Testis (tissue), 2 donors: ENCODE measurements at regions not wholly inside any gene's neighbourhood (a gene's known extent, or its start where the extent isn't known, plus 50 kb on each side); places are given as distances from the start of the nearest gene placed in this dataset.

Experiments
- DNase-seq: peaks from one replicate; pipeline ENCODE4 v3.0.0-alpha.2; 2019
- H3K27ac ChIP-seq, 2 donors: fragments of 200-600 bp; sonication (generic); one replicate each; pipeline ENCODE4 v1.5.1; 2019
- H3K27me3 ChIP-seq: fragments of 200-600 bp; sonication (generic); one replicate; pipeline ENCODE4 v1.5.1; 2019
- H3K36me3 ChIP-seq: fragments of 200-600 bp; sonication (generic); one replicate; pipeline ENCODE4 v1.5.1; 2017; ENCODE audit warnings: low read depth; ENCODE audit errors: missing control alignments
- H3K4me1 ChIP-seq: fragments of 200-600 bp; sonication (generic); one replicate; pipeline ENCODE4 v1.5.1; 2019
- H3K4me3 ChIP-seq, 2 donors: fragments of 200-600 bp; sonication (generic); one replicate each; pipeline ENCODE4 v1.5.1; 2017 to 2019
- H3K9me3 ChIP-seq: fragments of 200-600 bp; sonication (generic); one replicate; pipeline ENCODE4 v1.5.1; 2017
- POLR2A ChIP-seq: fragments of 450-650 bp; IDR thresholded peaks from one replicate; pipeline ENCODE4 v1.6.1; 2017; ENCODE audit warnings: antibody characterized with exemption, mild to moderate bottlenecking, moderate library complexity
- WGBS, 2 donors: methylation state at CpG; one replicate each; pipeline ENCODE4 v1.1.5; 2018; 5-methylcytosine and 5-hydroxymethylcytosine counted together
- intact Hi-C: fragments of 100-400 bp; cut with DNase I; formaldehyde crosslinking; loops from one replicate; pipeline ENCODE4 v1.15.1; 2023; ENCODE audit warnings: low total_unique reads
- TF ChIP-seq, protein P1 (sequence below), 3 experiments: fragments of 450-650 bp in 2 of 3; fragments of 200-600 bp in 1 of 3; sonication (generic) in 1 of 3; IDR thresholded peaks; one replicate each; pipeline ENCODE4 v1.5.1; 2016 to 2019; ENCODE audit warnings: antibody characterized with exemption in 3 of 3, mild to moderate bottlenecking in 2 of 3, moderate library complexity in 1 of 3

- 67 to 78% methylated on average over 6 of the region's 6 CpGs for WGBS, 2 donors
- Histone ChIP-seq H3K27ac (no peak overlapping the region), H3K36me3 (no peaks in the 10 kb centered on the region), H3K4me3 (no peak overlapping the region), H3K9me3 (no peaks in the 10 kb centered on the region), H3K27me3 (no peaks in the 10 kb centered on the region), H3K4me1 (peaks cover 6% of the 10 kb centered on the region)
- intact Hi-C loops: no loop called here
- TF ChIP-seq POLR2A: no peak
- TF ChIP-seq, protein P1, sequence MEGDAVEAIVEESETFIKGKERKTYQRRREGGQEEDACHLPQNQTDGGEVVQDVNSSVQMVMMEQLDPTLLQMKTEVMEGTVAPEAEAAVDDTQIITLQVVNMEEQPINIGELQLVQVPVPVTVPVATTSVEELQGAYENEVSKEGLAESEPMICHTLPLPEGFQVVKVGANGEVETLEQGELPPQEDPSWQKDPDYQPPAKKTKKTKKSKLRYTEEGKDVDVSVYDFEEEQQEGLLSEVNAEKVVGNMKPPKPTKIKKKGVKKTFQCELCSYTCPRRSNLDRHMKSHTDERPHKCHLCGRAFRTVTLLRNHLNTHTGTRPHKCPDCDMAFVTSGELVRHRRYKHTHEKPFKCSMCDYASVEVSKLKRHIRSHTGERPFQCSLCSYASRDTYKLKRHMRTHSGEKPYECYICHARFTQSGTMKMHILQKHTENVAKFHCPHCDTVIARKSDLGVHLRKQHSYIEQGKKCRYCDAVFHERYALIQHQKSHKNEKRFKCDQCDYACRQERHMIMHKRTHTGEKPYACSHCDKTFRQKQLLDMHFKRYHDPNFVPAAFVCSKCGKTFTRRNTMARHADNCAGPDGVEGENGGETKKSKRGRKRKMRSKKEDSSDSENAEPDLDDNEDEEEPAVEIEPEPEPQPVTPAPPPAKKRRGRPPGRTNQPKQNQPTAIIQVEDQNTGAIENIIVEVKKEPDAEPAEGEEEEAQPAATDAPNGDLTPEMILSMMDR (IDR thresholded peaks at IDR 0.05): no peak
- DNase-seq: no peak
Observed at GRCh38 chr20:1808101-1808500, 87.1 kb upstream of the SIRPA start.

DNA sequence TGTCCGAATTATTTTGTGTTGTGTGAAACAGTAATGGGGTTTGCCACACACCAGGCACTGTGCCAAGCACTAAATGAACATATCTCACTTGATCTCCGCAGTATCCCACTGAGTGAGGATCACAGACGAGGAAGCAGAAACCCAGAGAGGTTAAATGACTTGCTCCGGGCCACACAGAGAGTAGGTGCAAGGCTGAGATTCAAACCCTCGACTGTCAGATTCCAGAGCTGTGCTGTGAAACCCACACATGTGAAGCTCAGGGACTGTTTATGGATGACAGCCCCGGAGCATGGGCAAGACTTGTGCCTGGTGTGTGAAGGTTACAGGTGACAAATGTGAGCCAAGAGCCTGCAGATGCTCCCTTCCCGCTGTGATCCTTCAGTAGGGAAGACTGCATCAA lies 87.8 kb upstream of the SIRPA start:
- Histone ChIP-seq H3K9me3 (no peaks in the 10 kb centered on the region), H3K4me1 (peaks cover 6% of the 10 kb centered on the region), H3K36me3 (no peaks in the 10 kb centered on the region), H3K27ac (no peak overlapping the region), H3K4me3 (no peak overlapping the region), H3K27me3 (no peaks in the 10 kb centered on the region)
- intact Hi-C loops: no loop called here
- TF ChIP-seq POLR2A: no peak
- TF ChIP-seq, protein P1 (IDR thresholded peaks at IDR 0.05): no peak
- no peak for DNase-seq
- 82 to 89% methylated on average over 7 of the region's 7 CpGs for WGBS, 2 donors

- TF ChIP-seq, protein P1 (IDR thresholded peaks at IDR 0.05): no peak
- no peak for TF ChIP-seq POLR2A
- Histone ChIP-seq H3K27ac (no peak overlapping the region), H3K4me1 (peaks cover 2% of the 10 kb centered on the region), H3K27me3 (no peaks in the 10 kb centered on the region), H3K4me3 (no peak overlapping the region), H3K36me3 (no peaks in the 10 kb centered on the region), H3K9me3 (no peaks in the 10 kb centered on the region)
- 90 to 96% methylated on average over 7 of the region's 7 CpGs for WGBS, 2 donors
- no peak for DNase-seq
- intact Hi-C loops: no loop called here
Observed at GRCh38 chr20:1806456-1806855, 88.8 kb upstream of the SIRPA start.

DNA sequence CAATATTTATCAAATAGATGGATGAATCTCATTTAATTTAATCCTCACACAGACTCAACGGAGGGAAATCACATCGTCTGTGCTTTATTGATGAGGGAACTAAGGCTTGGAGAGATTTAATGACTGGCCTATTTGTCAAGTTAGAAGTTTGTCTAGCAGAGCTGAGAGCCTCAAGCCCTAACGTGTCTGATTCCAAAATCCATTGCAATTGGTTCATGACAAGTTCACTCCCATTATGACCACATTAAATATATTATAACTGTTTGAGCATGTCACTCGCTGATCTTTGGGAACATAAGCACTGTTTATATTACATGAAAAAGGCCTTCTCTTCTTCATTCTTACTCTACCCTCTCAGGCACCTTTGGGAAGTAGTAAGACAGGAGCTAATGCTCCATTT lies 89.4 kb upstream of the SIRPA start:
- Histone ChIP-seq H3K36me3 (no peaks in the 10 kb centered on the region), H3K27me3 (no peaks in the 10 kb centered on the region), H3K9me3 (no peaks in the 10 kb centered on the region), H3K4me3 (no peak overlapping the region), H3K4me1 (no peaks in the 10 kb centered on the region), H3K27ac (no peak overlapping the region)
- intact Hi-C loops: no loop called here
- WGBS, 2 donors: 71 to 76% methylated on average over 4 of the region's 4 CpGs
- no peak for TF ChIP-seq POLR2A
- TF ChIP-seq, protein P1 (IDR thresholded peaks at IDR 0.05): no peak
- no peak for DNase-seq

DNA sequence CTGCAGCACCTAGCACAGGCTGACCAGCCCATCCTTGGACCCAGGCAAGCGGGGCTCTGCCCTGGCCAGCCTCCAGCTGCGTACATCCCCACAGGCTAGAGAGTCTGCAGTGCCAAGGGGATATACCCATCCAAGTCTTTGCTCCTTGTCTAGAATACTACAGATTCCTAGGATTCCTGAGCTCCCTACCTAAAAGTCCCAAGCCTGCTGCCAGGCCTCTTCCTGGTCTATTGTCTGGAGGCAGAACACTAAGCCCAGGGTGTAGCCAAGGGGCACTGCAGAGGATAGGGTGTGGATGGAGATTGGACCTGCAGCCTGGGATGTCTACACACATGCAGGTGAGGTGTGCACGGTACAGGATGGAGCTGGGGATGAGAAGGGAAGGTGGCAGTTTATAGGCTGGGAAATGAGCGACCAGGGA lies 90.0 kb upstream of the SIRPA start:
- DNase-seq: no peak
- TF ChIP-seq, protein P1 (IDR thresholded peaks at IDR 0.05): no peak
- TF ChIP-seq POLR2A: no peak
- WGBS, 2 donors: 65 to 90% methylated on average over 2 to 4 of the region's 4 CpGs
- Histone ChIP-seq H3K4me1 (no peaks in the 10 kb centered on the region), H3K9me3 (no peaks in the 10 kb centered on the region), H3K36me3 (no peaks in the 10 kb centered on the region), H3K27me3 (no peaks in the 10 kb centered on the region), H3K27ac (no peak overlapping the region), H3K4me3 (no peak overlapping the region)
- intact Hi-C loops: no loop called here
